A549 (cell line): ENCODE measurements at regions not wholly inside any gene's neighbourhood (a gene's known extent, or its start where the extent isn't known, plus 50 kb on each side); places are given as distances from the start of the nearest gene placed in this dataset.

ENCODE experiments used
- CHD4 ChIP-seq: fragments of 200-600 bp; sonication (generic); IDR thresholded peaks from 2 replicates; pipeline ENCODE4 v1.6.1; 2016; ENCODE audit warnings: antibody characterized with exemption, mild to moderate bottlenecking, borderline replicate concordance
- CTCF ChIP-seq: fragments of >200 bp; sonication (Bioruptor Twin); formaldehyde crosslinking; IDR thresholded peaks from 3 replicates; pipeline ENCODE4 v1.5.1; 2016
- EHF ChIP-seq: fragments of 250-450 bp; sonication (Bioruptor Pico); IDR thresholded peaks from 2 replicates; pipeline ENCODE4 v1.5.0; 2020; ENCODE audit warnings: mild to moderate bottlenecking
- RAD21 ChIP-seq, 2 experiments: fragments of >200 bp in 1 of 2; sonication (Bioruptor Twin) in 1 of 2; formaldehyde crosslinking in 1 of 2; IDR thresholded peaks in 1 of 2; conservative IDR thresholded peaks in 1 of 2; 2 replicates in 1 of 2; 3 replicates in 1 of 2; pipeline ENCODE4 v1.6.1; 2012 to 2018; ENCODE audit warnings: inconsistent platforms in 1 of 2
- RFX5 ChIP-seq: fragments of 450-650 bp; IDR thresholded peaks from 2 replicates; pipeline ENCODE4 v1.7.1; 2014; ENCODE audit warnings: antibody characterized with exemption, mild to moderate bottlenecking, moderate library complexity
- SMC3 ChIP-seq: fragments of >200 bp; sonication (Bioruptor Twin); formaldehyde crosslinking; IDR thresholded peaks from 3 replicates; pipeline ENCODE4 v1.6.1; 2018; ENCODE audit warnings: inconsistent platforms
- ZSCAN20 ChIP-seq: fragments of 250-450 bp; sonication (Bioruptor Pico); IDR thresholded peaks from 2 replicates; pipeline ENCODE4 v1.8.0; 2022; ENCODE audit warnings: mild to moderate bottlenecking, moderate library complexity

GRCh38 chr7:13097499-13097898, 410.1 kb downstream of the ARL4A start:
- TF ChIP-seq CTCF (no peak), SMC3 (no peak), CHD4 (no peak), EHF (CRISPR knock-in tag) (no peak), RAD21 (conservative IDR thresholded peaks at IDR 0.05 in 1 of 2, IDR thresholded peaks at IDR 0.05 in 1 of 2) (no peak), RFX5 (no peak), ZSCAN20 (CRISPR knock-in tag) (no peak)
